ENCODE measurements at regions not wholly inside any gene's neighbourhood (a gene's known extent, or its start where the extent isn't known, plus 50 kb on each side); places are given as distances from the start of the nearest gene placed in this dataset.

DNA sequence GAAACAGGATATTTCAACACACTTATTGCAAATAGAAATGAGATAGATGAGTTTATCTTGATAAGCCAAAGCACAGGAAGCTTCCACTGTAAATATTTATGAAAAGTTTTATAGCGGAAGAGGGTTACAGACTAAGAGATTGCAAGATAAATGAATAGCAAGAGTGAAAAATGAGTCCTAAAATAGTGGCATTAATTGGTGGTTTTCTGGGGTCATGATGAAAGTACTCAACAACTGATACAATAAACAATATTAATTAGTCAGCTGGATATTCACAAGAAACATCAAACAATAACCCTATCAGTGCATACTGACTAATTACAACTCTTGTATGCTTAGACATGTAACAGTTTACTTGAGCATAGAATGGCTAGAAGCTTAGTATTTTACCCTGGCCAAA, 154.8 kb upstream of the CHODL start:
- H3K79me2 ChIP-seq (ENCODE audit: insufficient read depth, low read length), result no peaks in the 10 kb centered on the region
- no peaks in the 10 kb centered on the region for H4K20me1 ChIP-seq (ENCODE audit: insufficient read depth, low read length)
- BruUV-seq (replicated peaks), result no TSS peak
- TF ChIP-seq NR2C2 (CRISPR knock-in tag; IDR thresholded peaks at IDR 0.05; ENCODE audit: borderline replicate concordance) (no peak), GLI4 (CRISPR knock-in tag; IDR thresholded peaks at IDR 0.05; ENCODE audit: borderline replicate concordance) (no peak), ZMYM4 (CRISPR knock-in tag; IDR thresholded peaks at IDR 0.05) (no peak), ZBTB8A (CRISPR knock-in tag; IDR thresholded peaks at IDR 0.05; ENCODE audit: borderline replicate concordance, low read depth) (no peak), ZNF670 (CRISPR knock-in tag; IDR thresholded peaks at IDR 0.05; ENCODE audit: borderline replicate concordance) (no peak), ZNF451 (CRISPR knock-in tag; IDR thresholded peaks at IDR 0.05) (no peak), ZMAT3 (CRISPR knock-in tag; conservative IDR thresholded peaks at IDR 0.05) (no peak), ZHX2 (IDR thresholded peaks at IDR 0.05; ENCODE audit: low read depth) (no peak), ZHX2 (CRISPR knock-in tag; IDR thresholded peaks at IDR 0.05; ENCODE audit: borderline replicate concordance) (no peak), MTA1 (CRISPR knock-in tag; IDR thresholded peaks at IDR 0.05; ENCODE audit: borderline replicate concordance) (no peak)
- TF ChIP-seq, protein P1, sequence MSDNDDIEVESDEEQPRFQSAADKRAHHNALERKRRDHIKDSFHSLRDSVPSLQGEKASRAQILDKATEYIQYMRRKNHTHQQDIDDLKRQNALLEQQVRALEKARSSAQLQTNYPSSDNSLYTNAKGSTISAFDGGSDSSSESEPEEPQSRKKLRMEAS (IDR thresholded peaks at IDR 0.05), result no peak
- TF ChIP-seq, protein P2, sequence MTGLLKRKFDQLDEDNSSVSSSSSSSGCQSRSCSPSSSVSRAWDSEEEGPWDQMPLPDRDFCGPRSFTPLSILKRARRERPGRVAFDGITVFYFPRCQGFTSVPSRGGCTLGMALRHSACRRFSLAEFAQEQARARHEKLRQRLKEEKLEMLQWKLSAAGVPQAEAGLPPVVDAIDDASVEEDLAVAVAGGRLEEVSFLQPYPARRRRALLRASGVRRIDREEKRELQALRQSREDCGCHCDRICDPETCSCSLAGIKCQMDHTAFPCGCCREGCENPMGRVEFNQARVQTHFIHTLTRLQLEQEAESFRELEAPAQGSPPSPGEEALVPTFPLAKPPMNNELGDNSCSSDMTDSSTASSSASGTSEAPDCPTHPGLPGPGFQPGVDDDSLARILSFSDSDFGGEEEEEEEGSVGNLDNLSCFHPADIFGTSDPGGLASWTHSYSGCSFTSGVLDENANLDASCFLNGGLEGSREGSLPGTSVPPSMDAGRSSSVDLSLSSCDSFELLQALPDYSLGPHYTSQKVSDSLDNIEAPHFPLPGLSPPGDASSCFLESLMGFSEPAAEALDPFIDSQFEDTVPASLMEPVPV (CRISPR knock-in tag; IDR thresholded peaks at IDR 0.05), result no peak
- 6% methylated on average over 1 of the region's 1 CpG for WGBS (ENCODE audit: low lambda C conversion rate)
- in situ Hi-C loops (cut with HindIII; ENCODE audit: extremely low pct_ligation_motif_present, low pct_unique_long_range_greater_than_20kb) (no loop called here), intact Hi-C loops (cut with micrococcal nuclease; ENCODE audit: unreplicated experiment) (no loop called here)
- no peak overlapping the region for H3K4me2 ChIP-seq (ENCODE audit: low read depth, low read length)
- POLR2A ChIA-PET, result no interaction called here
- H3K4me3 ChIP-seq (replicated peaks in 1 of 3; ENCODE audit: insufficient read depth in 1 of 3, low read depth in 2 of 3, low read length in 3 of 3), result no peak overlapping the region
- ATAC-seq (no peak), FAIRE-seq (no peak), DNase-seq (ENCODE audit: low spot score) (no peak)
- no peaks in the 10 kb centered on the region for H3K36me3 ChIP-seq (replicated peaks in 1 of 2; ENCODE audit: control insufficient read depth in 1 of 2, insufficient read depth in 2 of 2, low read length in 2 of 2)
- H3K9ac ChIP-seq (ENCODE audit: insufficient read depth, low read depth, low read length), result no peak overlapping the region
- H3K27ac ChIP-seq (ENCODE audit: extremely low read length, insufficient read depth, low read length), result no peak overlapping the region
- CTCF ChIA-PET (ENCODE audit: low intra/inter-chr PET ratio, low total read pairs), result no interaction called here
- H3K9me3 ChIP-seq (ENCODE audit: low read length), result peaks cover 68% of the 10 kb centered on the region
- no peaks in the 10 kb centered on the region for H3K4me1 ChIP-seq (ENCODE audit: insufficient read depth, low read length)
- no peak overlapping the region for H2AFZ ChIP-seq (ENCODE audit: low read length)
- H3K27me3 ChIP-seq (ENCODE audit: control insufficient read depth in 1 of 2, insufficient read depth in 2 of 2, low read length in 2 of 2), result no peaks in the 10 kb centered on the region

Data from HepG2 (cell line).